ENCODE measurements at regions not wholly inside any gene's neighbourhood (a gene's known extent, or its start where the extent isn't known, plus 50 kb on each side); places are given as distances from the start of the nearest gene placed in this dataset.

DNA sequence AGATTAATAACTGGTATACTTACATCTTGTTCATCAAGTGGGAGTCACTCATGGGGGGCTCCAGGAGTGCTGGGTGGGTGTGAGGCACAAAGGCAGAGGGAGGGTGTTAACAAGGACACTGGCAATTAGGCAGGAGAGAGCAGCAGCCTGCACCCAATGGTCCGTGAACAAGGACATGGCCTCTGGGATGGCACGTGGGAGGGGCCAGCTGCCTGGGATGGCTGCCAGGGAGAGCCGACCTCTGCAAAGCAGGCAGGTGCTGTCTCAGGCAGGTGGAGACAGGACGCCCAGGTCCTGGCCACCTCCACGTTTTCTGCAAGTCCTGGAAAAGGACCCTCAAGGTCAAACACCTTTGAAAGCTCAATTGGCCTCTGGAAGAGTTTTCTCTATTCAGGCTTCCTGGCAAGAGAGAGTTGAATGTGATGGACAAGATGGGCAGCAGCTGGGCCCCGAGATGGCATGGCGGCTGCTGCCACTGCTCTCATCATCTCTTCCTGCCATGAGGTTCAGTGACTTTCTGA lies 257.1 kb downstream of the BUD13 start:
- no peaks in the 10 kb centered on the region for H3K4me1 Mint-ChIP-seq (ENCODE audit: low read depth, unreplicated experiment)
- Histone ChIP-seq H3K9me3 (no peaks in the 10 kb centered on the region), H3K36me3 (ENCODE audit: control insufficient read depth, insufficient read depth, low read length) (no peaks in the 10 kb centered on the region), H3K27me3 (replicated peaks; ENCODE audit: control insufficient read depth, insufficient read depth, low read length) (no peaks in the 10 kb centered on the region; the same call in 1 of the 2 replicates), H3K4me3 (ENCODE audit: low read depth, low read length) (no peak overlapping the region), H3K4me1 (no peaks in the 10 kb centered on the region)
- intact Hi-C loops (cut with micrococcal nuclease; ENCODE audit: unreplicated experiment): no loop called here
- no peaks in the 10 kb centered on the region for H3K36me3 Mint-ChIP-seq (ENCODE audit: insufficient read depth, unreplicated experiment)
- no peak for TF ChIP-seq CTCF (IDR thresholded peaks at IDR 0.05; ENCODE audit: insufficient read depth in 1 of 2, low read depth in 1 of 2, low read length in 1 of 2, severe bottlenecking in 1 of 2, unreplicated experiment in 1 of 2)
- ChIA-PET CTCF (interaction anchor here (0.6 kb wide), 1 partner anchor 152 kb away, joined by 3 read pairs; no protein-coding TSS in a partner anchor), POLR2A (interaction anchor here (0.6 kb wide), 1 partner anchor 183 kb away, joined by 3 read pairs; no protein-coding TSS in a partner anchor)
- H3K9me3 Mint-ChIP-seq (ENCODE audit: unreplicated experiment): no peaks in the 10 kb centered on the region
- H3K4me3 Mint-ChIP-seq (ENCODE audit: unreplicated experiment): no peak overlapping the region
- no TSS peak for BruUV-seq (replicated peaks)
- peaks cover 30% of the 10 kb centered on the region for H3K27me3 Mint-ChIP-seq (ENCODE audit: insufficient read depth, unreplicated experiment)
- H3K27ac Mint-ChIP-seq (ENCODE audit: unreplicated experiment): no peak overlapping the region
- DNase-seq: no peak

DNA sequence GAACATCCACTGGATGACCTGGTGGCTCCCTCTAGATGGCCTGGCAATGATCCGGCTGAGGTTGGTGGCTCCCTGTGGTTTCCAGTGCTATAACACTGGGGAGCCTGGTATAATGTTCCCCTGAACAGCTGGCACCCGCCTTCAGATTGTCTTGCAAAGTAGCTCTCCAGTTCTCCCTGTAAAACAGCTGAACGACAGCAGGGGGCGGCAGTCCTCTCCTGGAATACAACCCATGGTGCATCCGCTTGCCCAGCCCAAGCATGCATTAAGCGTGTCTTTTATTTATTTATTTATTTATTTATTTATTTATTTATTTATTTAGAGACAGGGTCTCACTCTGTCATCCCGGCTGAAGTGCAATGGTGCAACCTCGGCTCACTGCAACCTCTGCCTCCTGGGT lies 258.9 kb downstream of the BUD13 start:
- H3K4me3 Mint-ChIP-seq (ENCODE audit: unreplicated experiment): no peak overlapping the region
- H3K9me3 Mint-ChIP-seq (ENCODE audit: unreplicated experiment): no peaks in the 10 kb centered on the region
- POLR2A ChIA-PET: interaction anchor here (0.6 kb wide), 1 partner anchor 241 kb away, joined by 5 read pairs; no protein-coding TSS in a partner anchor
- H3K36me3 Mint-ChIP-seq (ENCODE audit: insufficient read depth, unreplicated experiment): no peaks in the 10 kb centered on the region
- H3K27ac Mint-ChIP-seq (ENCODE audit: unreplicated experiment): no peak overlapping the region
- intact Hi-C loops (cut with micrococcal nuclease; ENCODE audit: unreplicated experiment): loop anchor here (1.0 kb wide), 2 partner anchors 127 to 177 kb away; no protein-coding TSS in a partner anchor
- H3K9me3 ChIP-seq: no peaks in the 10 kb centered on the region
- no peaks in the 10 kb centered on the region for H3K4me1 Mint-ChIP-seq (ENCODE audit: low read depth, unreplicated experiment)
- DNase-seq: peak; percentile 60 to 69
- no peaks in the 10 kb centered on the region for H3K4me1 ChIP-seq
- no TSS peak for BruUV-seq (replicated peaks)
- CTCF ChIA-PET: interaction anchor here (1.0 to 1.6 kb wide), 5 partner anchors 12 to 233 kb away, joined by 3 to 16 read pairs (median 5); no protein-coding TSS in a partner anchor
- H3K27me3 ChIP-seq (replicated peaks; ENCODE audit: control insufficient read depth, insufficient read depth, low read length): no peaks in the 10 kb centered on the region; the same call in 1 of the 2 replicates
- peaks cover 28% of the 10 kb centered on the region for H3K27me3 Mint-ChIP-seq (ENCODE audit: insufficient read depth, unreplicated experiment)
- no peaks in the 10 kb centered on the region for H3K36me3 ChIP-seq (ENCODE audit: control insufficient read depth, insufficient read depth, low read length)
- TF ChIP-seq CTCF (IDR thresholded peaks at IDR 0.05; ENCODE audit: insufficient read depth in 1 of 2, low read depth in 1 of 2, low read length in 1 of 2, severe bottlenecking in 1 of 2, unreplicated experiment in 1 of 2): peak; percentile 51 to 64
- H3K4me3 ChIP-seq (ENCODE audit: low read depth, low read length): no peak overlapping the region

GRCh38 chr11:116513278-116513823 lies 259.4 kb downstream of the BUD13 start:
- no peak for DNase-seq
- no peaks in the 10 kb centered on the region for H3K4me1 Mint-ChIP-seq (ENCODE audit: low read depth, unreplicated experiment)
- H3K27me3 Mint-ChIP-seq (ENCODE audit: insufficient read depth, unreplicated experiment): peaks cover 30% of the 10 kb centered on the region
- no peaks in the 10 kb centered on the region; the same call in 1 of the 2 replicates for H3K27me3 ChIP-seq (replicated peaks; ENCODE audit: control insufficient read depth, insufficient read depth, low read length)
- ChIA-PET CTCF (interaction anchor here (0.5 to 1.6 kb wide), 7 partner anchors 12 to 232 kb away, joined by 3 to 16 read pairs (median 5); no protein-coding TSS in a partner anchor), POLR2A (interaction anchor here (0.6 kb wide), 1 partner anchor 241 kb away, joined by 5 read pairs; no protein-coding TSS in a partner anchor)
- H3K9me3 Mint-ChIP-seq (ENCODE audit: unreplicated experiment): no peaks in the 10 kb centered on the region
- no peak overlapping the region for H3K4me3 ChIP-seq (ENCODE audit: low read depth, low read length)
- BruUV-seq (replicated peaks): no TSS peak
- no peak overlapping the region for H3K27ac Mint-ChIP-seq (ENCODE audit: unreplicated experiment)
- H3K36me3 Mint-ChIP-seq (ENCODE audit: insufficient read depth, unreplicated experiment): no peaks in the 10 kb centered on the region
- no peak overlapping the region for H3K4me3 Mint-ChIP-seq (ENCODE audit: unreplicated experiment)
- TF ChIP-seq CTCF (IDR thresholded peaks at IDR 0.05; ENCODE audit: insufficient read depth in 1 of 2, low read depth in 1 of 2, low read length in 1 of 2, severe bottlenecking in 1 of 2, unreplicated experiment in 1 of 2): no peak
- intact Hi-C loops (cut with micrococcal nuclease; ENCODE audit: unreplicated experiment): no loop called here
- H3K4me1 ChIP-seq: no peaks in the 10 kb centered on the region
- H3K36me3 ChIP-seq (ENCODE audit: control insufficient read depth, insufficient read depth, low read length): no peaks in the 10 kb centered on the region
- no peaks in the 10 kb centered on the region for H3K9me3 ChIP-seq

Data from Caco-2 (cell line).